Kidney (tissue), 13 donors: ENCODE measurements at regions not wholly inside any gene's neighbourhood (a gene's known extent, or its start where the extent isn't known, plus 50 kb on each side); places are given as distances from the start of the nearest gene placed in this dataset.

Source experiments
- DNase-seq, 5 donors: peaks; one replicate each; pipeline ENCODE4 v3.0.0-alpha.2; 2013 to 2020
- FAIRE-seq: peaks from 2 replicates; lab custom pipeline; 2012; peaks lifted over from hg19 to GRCh38; lab: Jason Lieb, UNC
- H3K27ac ChIP-seq, 2 donors: one replicate each; pipeline ENCODE4 v1.7.0; 2013; ENCODE audit warnings: low read depth in 2 of 2, low read length in 2 of 2, inconsistent platforms in 1 of 2
- H3K27me3 ChIP-seq: one replicate; pipeline ENCODE4 v1.7.1; 2013; ENCODE audit warnings: low read length, inconsistent platforms; ENCODE audit not compliant: control insufficient read depth, insufficient read depth
- H3K36me3 ChIP-seq, 3 donors: one replicate each; pipeline versions ENCODE4 v1.7.0 to v1.7.1; 2013; ENCODE audit warnings: low read length in 3 of 3, control low read depth in 1 of 3, inconsistent platforms in 1 of 3; ENCODE audit not compliant: insufficient read depth in 3 of 3, control insufficient read depth in 2 of 3
- H3K4me1 ChIP-seq, 3 donors: one replicate each; pipeline versions ENCODE4 v1.7.0 to v1.7.1; 2013; ENCODE audit warnings: low read length in 3 of 3, inconsistent platforms in 1 of 3, low read depth in 1 of 3; ENCODE audit not compliant: control insufficient read depth in 2 of 3, insufficient read depth in 2 of 3
- H3K4me3 ChIP-seq, 3 donors: one replicate each; pipeline versions ENCODE4 v1.7.0 to v1.8.1; 2013; ENCODE audit warnings: low read length in 3 of 3, control low read depth in 1 of 3, inconsistent platforms in 1 of 3
- H3K9ac ChIP-seq, 3 donors: one replicate each; pipeline versions ENCODE4 v1.7.0 to v1.7.1; 2013; ENCODE audit warnings: low read length in 3 of 3, control low read depth in 1 of 3, inconsistent platforms in 1 of 3
- H3K9me3 ChIP-seq, 3 donors: one replicate each; pipeline versions ENCODE4 v1.7.0 to v1.7.1; 2013; ENCODE audit warnings: low read length in 3 of 3, control low read depth in 1 of 3, inconsistent platforms in 1 of 3; ENCODE audit not compliant: control insufficient read depth in 2 of 3, insufficient read depth in 1 of 3
- intact Hi-C: fragments of 100-400 bp; cut with DNase I; formaldehyde crosslinking; loops from one replicate; pipeline ENCODE4 v1.11.1; 2022
- TF ChIP-seq, protein P1 (sequence below): IDR thresholded peaks from 3 replicates; pipeline ENCODE4 v1.5.1; 2012; ENCODE audit warnings: mild to moderate bottlenecking, moderate library complexity, borderline replicate concordance; ENCODE audit not compliant: insufficient read depth; ENCODE audit errors: extremely low read depth
- donor health status: control.
- donor health status: control.
- donor health status: control.
- donor health status: control.
- donor health status: control.
- donor health status: DM: yes; HTN: yes; CAD: no.
- donor health status: Normal renal cell carcinoma (clear cell type).

DNA sequence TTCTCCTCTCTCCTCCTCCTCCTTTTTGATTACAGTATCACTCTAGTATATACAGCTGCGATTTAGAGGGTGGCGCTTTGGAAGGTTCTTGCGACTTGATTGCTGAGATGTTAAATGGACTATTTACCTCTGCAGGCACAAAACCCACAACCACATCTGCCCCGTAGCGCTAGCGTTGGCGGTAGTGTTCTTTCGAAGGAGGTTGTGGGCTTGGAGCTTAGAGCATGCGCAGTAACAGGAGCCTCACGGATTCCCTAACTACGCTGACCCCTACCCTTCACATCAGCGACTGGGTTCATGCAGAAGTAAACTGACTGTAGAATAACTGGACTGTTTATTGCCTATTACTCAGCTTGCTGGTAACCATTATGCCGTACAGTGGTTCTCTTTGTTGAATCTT is 58.0 kb downstream of the CGGBP1 start:
- no peak for DNase-seq
- intact Hi-C loops, result no loop called here

GRCh38 chr3:87997966-87998365 is 60.8 kb downstream of the CGGBP1 start:
- intact Hi-C loops, result no loop called here
- FAIRE-seq, result no peak
- H3K36me3 ChIP-seq, result no peaks in the 10 kb centered on the region

More for the DNA sequence above, 58.0 kb downstream of the CGGBP1 start:
- H3K27ac ChIP-seq, result no peak overlapping the region
- TF ChIP-seq, protein P1, sequence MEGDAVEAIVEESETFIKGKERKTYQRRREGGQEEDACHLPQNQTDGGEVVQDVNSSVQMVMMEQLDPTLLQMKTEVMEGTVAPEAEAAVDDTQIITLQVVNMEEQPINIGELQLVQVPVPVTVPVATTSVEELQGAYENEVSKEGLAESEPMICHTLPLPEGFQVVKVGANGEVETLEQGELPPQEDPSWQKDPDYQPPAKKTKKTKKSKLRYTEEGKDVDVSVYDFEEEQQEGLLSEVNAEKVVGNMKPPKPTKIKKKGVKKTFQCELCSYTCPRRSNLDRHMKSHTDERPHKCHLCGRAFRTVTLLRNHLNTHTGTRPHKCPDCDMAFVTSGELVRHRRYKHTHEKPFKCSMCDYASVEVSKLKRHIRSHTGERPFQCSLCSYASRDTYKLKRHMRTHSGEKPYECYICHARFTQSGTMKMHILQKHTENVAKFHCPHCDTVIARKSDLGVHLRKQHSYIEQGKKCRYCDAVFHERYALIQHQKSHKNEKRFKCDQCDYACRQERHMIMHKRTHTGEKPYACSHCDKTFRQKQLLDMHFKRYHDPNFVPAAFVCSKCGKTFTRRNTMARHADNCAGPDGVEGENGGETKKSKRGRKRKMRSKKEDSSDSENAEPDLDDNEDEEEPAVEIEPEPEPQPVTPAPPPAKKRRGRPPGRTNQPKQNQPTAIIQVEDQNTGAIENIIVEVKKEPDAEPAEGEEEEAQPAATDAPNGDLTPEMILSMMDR, result no peak
- no peaks in the 10 kb centered on the region for H3K4me1 ChIP-seq
- H3K36me3 ChIP-seq, result no peaks in the 10 kb centered on the region
- H3K9me3 ChIP-seq, result no peaks in the 10 kb centered on the region
- no peak overlapping the region for H3K4me3 ChIP-seq
- FAIRE-seq, result no peak
- no peak overlapping the region for H3K9ac ChIP-seq
- no peaks in the 10 kb centered on the region for H3K27me3 ChIP-seq

DNA sequence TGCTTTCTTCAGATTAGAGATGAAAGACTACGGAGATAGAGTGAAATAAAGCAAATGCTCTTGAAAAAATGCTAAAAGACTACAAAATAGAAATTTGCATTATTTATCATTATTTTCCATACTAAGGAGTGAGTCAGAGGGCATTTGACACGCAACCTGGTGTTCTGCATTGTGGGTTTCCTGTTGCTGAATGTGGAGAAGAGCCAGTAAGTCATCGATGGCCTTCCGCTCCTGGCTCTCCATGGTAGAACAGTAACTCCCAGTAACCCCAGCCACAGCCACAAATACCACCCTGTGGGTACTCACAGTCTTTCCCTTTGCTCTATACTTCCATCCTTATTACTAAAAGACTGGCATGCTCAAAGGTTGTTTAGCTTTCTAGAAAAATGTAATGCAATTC is 61.5 kb downstream of the CGGBP1 start:
- Histone ChIP-seq H3K4me1 (no peaks in the 10 kb centered on the region), H3K9me3 (no peaks in the 10 kb centered on the region), H3K36me3 (no peaks in the 10 kb centered on the region), H3K9ac (no peak overlapping the region), H3K27me3 (no peaks in the 10 kb centered on the region), H3K4me3 (peak overlapping the region in 1 of 3 donors; percentile 9), H3K27ac (no peak overlapping the region)
- TF ChIP-seq, protein P1, result no peak
- intact Hi-C loops, result no loop called here
- DNase-seq (peak in 1 of 5 donors; percentile 12), FAIRE-seq (no peak)

More at GRCh38 chr3:87997966-87998365, 60.8 kb downstream of the CGGBP1 start:
- H3K4me3 ChIP-seq, result no peak overlapping the region
- no peak for DNase-seq
- H3K4me1 ChIP-seq, result no peaks in the 10 kb centered on the region
- TF ChIP-seq, protein P1, result no peak
- no peaks in the 10 kb centered on the region for H3K9me3 ChIP-seq
- no peaks in the 10 kb centered on the region for H3K27me3 ChIP-seq
- H3K27ac ChIP-seq, result no peak overlapping the region
- H3K9ac ChIP-seq, result no peak overlapping the region

DNA sequence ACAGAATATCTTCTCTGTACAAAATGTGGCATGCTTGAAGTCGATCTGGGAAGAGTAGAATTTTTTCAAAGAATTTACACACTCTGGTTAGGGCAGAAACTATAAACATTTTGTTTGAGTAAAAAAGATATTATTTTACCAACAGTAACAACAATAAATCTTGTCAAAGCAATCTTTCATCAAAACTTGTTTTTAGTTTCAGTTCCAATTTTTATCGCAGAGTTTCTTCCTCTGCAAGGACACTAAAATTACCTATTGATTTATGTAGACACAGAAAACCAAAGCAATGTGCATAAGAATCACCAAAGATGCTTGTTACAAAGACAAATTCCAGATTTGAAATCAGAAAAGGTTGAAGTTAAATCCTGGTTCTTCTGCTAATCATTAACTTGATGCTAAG is 61.9 kb downstream of the CGGBP1 start:
- Histone ChIP-seq H3K9me3 (no peaks in the 10 kb centered on the region), H3K27me3 (no peaks in the 10 kb centered on the region), H3K36me3 (no peaks in the 10 kb centered on the region), H3K27ac (no peak overlapping the region), H3K4me3 (peak overlapping the region in 1 of 3 donors; percentile 9), H3K4me1 (no peaks in the 10 kb centered on the region), H3K9ac (no peak overlapping the region)
- FAIRE-seq (no peak), DNase-seq (no peak)
- intact Hi-C loops, result no loop called here
- TF ChIP-seq, protein P1, result no peak
